CD14-positive monocyte (primary cell): ENCODE measurements at regions not wholly inside any gene's neighbourhood (a gene's known extent, or its start where the extent isn't known, plus 50 kb on each side); places are given as distances from the start of the nearest gene placed in this dataset.

Experiments used
- DNase-seq, 3 donors: peaks; one replicate each; pipeline ENCODE4 v3.0.0-alpha.2; 2011 to 2022
- H2AFZ ChIP-seq: 2 replicates; pipeline ENCODE4 v1.6.0; 2012; ENCODE audit warnings: mild to moderate bottlenecking, low read depth, low read length, inconsistent platforms; ENCODE audit not compliant: insufficient read depth, poor library complexity, severe bottlenecking
- H3K27ac ChIP-seq, 2 donors: 1 replicate in 1 of 2; 2 replicates in 1 of 2; pipeline ENCODE4 v1.5.1; 2012 to 2013; ENCODE audit warnings: low read length in 2 of 2, control low read depth in 1 of 2, inconsistent platforms in 1 of 2, low read depth in 1 of 2, mild to moderate bottlenecking in 1 of 2
- H3K27me3 ChIP-seq, 2 donors: one replicate each; pipeline versions ENCODE4 v1.6.0 to v1.6.1; 2011 to 2013; ENCODE audit warnings: low read length in 2 of 2; ENCODE audit not compliant: control insufficient read depth in 2 of 2, insufficient read depth in 2 of 2
- H3K36me3 ChIP-seq, 2 donors: replicated peaks in 1 of 2; 1 replicate in 1 of 2; 2 replicates in 1 of 2; pipeline versions ENCODE4 v1.5.1 to v1.6.1; 2012 to 2013; ENCODE audit warnings: low read length in 2 of 2, control low read depth in 1 of 2, inconsistent platforms in 1 of 2, mild to moderate bottlenecking in 1 of 2; ENCODE audit not compliant: insufficient read depth in 2 of 2, control insufficient read depth in 1 of 2
- H3K4me1 ChIP-seq, 2 donors: 1 replicate in 1 of 2; 2 replicates in 1 of 2; pipeline versions ENCODE4 v1.5.1 to v1.6.1; 2012 to 2013; ENCODE audit warnings: low read length in 2 of 2, control low read depth in 1 of 2, inconsistent platforms in 1 of 2, mild to moderate bottlenecking in 1 of 2, moderate library complexity in 1 of 2; ENCODE audit not compliant: insufficient read depth in 2 of 2, control insufficient read depth in 1 of 2
- H3K4me2 ChIP-seq: replicated peaks from 2 replicates; pipeline ENCODE3; 2012; ENCODE audit warnings: low read length, moderate library complexity, mild to moderate bottlenecking; ENCODE audit not compliant: poor library complexity, severe bottlenecking; ENCODE audit errors: extremely low read depth
- H3K4me3 ChIP-seq, 3 experiments: fragments of 200-600 bp in 1 of 3; sonication (generic) in 1 of 3; replicated peaks in 1 of 3; 1 replicate in 2 of 3; 2 replicates in 1 of 3; pipeline ENCODE4 v1.5.1; 2011 to 2013; ENCODE audit warnings: low read length in 3 of 3, mild to moderate bottlenecking in 3 of 3, control low read depth in 2 of 3, low read depth in 2 of 3, inconsistent platforms in 1 of 3, moderate library complexity in 1 of 3
- H3K79me2 ChIP-seq: 2 replicates; pipeline ENCODE4 v1.6.0; 2012; ENCODE audit warnings: mild to moderate bottlenecking, control low read depth, inconsistent platforms, low read length, moderate library complexity; ENCODE audit not compliant: insufficient read depth
- H3K9ac ChIP-seq: 2 replicates; pipeline ENCODE4 v1.6.0; 2017; ENCODE audit warnings: low read length, mild to moderate bottlenecking; ENCODE audit not compliant: insufficient read depth, poor library complexity, severe bottlenecking
- H3K9me3 ChIP-seq, 2 donors: replicated peaks in 1 of 2; 1 replicate in 1 of 2; 2 replicates in 1 of 2; pipeline versions ENCODE4 v1.5.1 to v1.6.1; 2012 to 2013; ENCODE audit warnings: low read length in 2 of 2, control low read depth in 1 of 2; ENCODE audit not compliant: control insufficient read depth in 1 of 2, insufficient read depth in 1 of 2
- H4K20me1 ChIP-seq: 2 replicates; pipeline ENCODE4 v1.6.0; 2012; ENCODE audit warnings: mild to moderate bottlenecking, low read length, control low read depth, moderate library complexity; ENCODE audit not compliant: insufficient read depth
- H3K27ac Mint-ChIP-seq, 7 donors: one replicate each; pipeline ENCODE4 v1.8.0; 2020; ENCODE audit warnings: mild to moderate bottlenecking in 7 of 7, mixed read lengths in 7 of 7, moderate library complexity in 6 of 7, inconsistent platforms in 2 of 7
- H3K27me3 Mint-ChIP-seq, 3 donors: one replicate each; pipeline ENCODE4 v1.8.0; 2021 to 2022; ENCODE audit warnings: low read depth in 3 of 3, mild to moderate bottlenecking in 3 of 3, mixed read lengths in 3 of 3, moderate library complexity in 3 of 3, inconsistent platforms in 1 of 3
- H3K36me3 Mint-ChIP-seq, 2 donors: one replicate each; pipeline ENCODE4 v1.8.0; 2020; ENCODE audit warnings: mixed read lengths in 2 of 2, inconsistent platforms in 1 of 2, mild to moderate bottlenecking in 1 of 2
- H3K4me1 Mint-ChIP-seq: one replicate; pipeline ENCODE4 v1.8.0; 2020; ENCODE audit warnings: mild to moderate bottlenecking, mixed read lengths
- H3K4me3 Mint-ChIP-seq, 2 donors: one replicate each; pipeline ENCODE4 v1.8.0; 2020; ENCODE audit warnings: mild to moderate bottlenecking in 2 of 2, mixed read lengths in 2 of 2, moderate library complexity in 1 of 2
- H3K9me3 Mint-ChIP-seq, 7 donors: one replicate each; pipeline ENCODE4 v1.8.0; 2020 to 2022; ENCODE audit warnings: mixed read lengths in 7 of 7, mild to moderate bottlenecking in 6 of 7, moderate library complexity in 6 of 7, inconsistent platforms in 2 of 7
- WGBS: methylation state at CpG from one replicate; pipeline ENCODE4 v1.1.5; 2013; ENCODE audit warnings: missing lambda C conversion rate; ENCODE audit not compliant: insufficient coverage; 5-methylcytosine and 5-hydroxymethylcytosine counted together
- intact Hi-C, 2 donors: fragments of 100-400 bp; cut with micrococcal nuclease; formaldehyde crosslinking; loops; one replicate each; pipeline versions ENCODE4 v1.15.0 to v1.15.1; 2023
- TF ChIP-seq, protein P1 (sequence below): fragments of 200-600 bp; IDR thresholded peaks from one replicate; pipeline ENCODE4 v1.8.0; 2022; ENCODE audit warnings: antibody characterized with exemption, mild to moderate bottlenecking

DNA sequence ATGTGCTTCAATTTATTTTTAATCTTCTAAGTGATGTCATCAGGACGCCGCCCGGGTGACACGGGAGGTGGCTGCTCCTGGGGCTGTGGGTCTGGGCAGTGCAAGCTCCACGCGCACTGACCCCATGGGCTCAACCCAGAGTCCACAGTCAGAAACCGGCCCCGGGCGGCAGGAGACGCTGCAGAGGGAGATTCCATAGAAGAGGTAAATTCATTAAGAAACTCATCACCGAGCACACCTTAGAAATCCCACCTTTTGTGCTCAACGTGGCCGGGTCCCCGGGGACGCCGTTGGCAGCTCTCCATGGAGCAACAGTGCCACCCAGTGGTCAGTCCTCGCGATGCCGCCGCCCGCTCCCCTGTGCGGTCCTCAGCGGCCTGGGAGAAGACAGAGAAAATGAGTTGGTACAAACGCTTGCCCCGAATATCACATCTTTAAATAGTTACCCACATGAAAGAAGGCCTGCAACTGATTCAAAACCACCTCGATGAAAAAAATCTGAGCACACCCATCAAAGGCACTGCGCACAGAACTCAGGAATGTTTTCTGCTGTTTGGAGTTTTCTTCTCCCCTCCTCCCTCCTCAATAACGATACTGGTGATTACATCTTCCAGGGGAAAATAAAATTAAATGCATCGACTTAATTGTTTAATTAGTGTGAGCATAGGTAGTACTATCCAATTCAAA is 92.6 kb downstream of the CMPK2 start:
- Histone ChIP-seq H4K20me1 (no peaks in the 10 kb centered on the region), H3K4me3 (no peak overlapping the region), H3K79me2 (no peaks in the 10 kb centered on the region), H3K27ac (no peak overlapping the region), H3K4me2 (peak overlapping the region; percentile 21), H3K9me3 (no peaks in the 10 kb centered on the region), H3K9ac (no peak overlapping the region), H3K4me1 (peaks cover 0 to 4% of the 10 kb centered on the region in 2 donors), H3K36me3 (no peaks in the 10 kb centered on the region), H2AFZ (no peak overlapping the region), H3K27me3 (peaks cover 5 to 27% of the 10 kb centered on the region in 2 donors)
- DNase-seq, result peak; percentile 23 to 42 (median 39)
- Mint-ChIP-seq H3K4me1 (peaks cover 8% of the 10 kb centered on the region), H3K9me3 (peaks cover 0 to 3% (median 0%) of the 10 kb centered on the region in 7 donors), H3K36me3 (no peaks in the 10 kb centered on the region), H3K27ac (no peak overlapping the region), H3K27me3 (peaks cover 27 to 39% (median 33%) of the 10 kb centered on the region in 3 donors), H3K4me3 (peak overlapping the region in 1 of 2 donors; percentile 76)
- intact Hi-C loops, result no loop called here
- TF ChIP-seq, protein P1, sequence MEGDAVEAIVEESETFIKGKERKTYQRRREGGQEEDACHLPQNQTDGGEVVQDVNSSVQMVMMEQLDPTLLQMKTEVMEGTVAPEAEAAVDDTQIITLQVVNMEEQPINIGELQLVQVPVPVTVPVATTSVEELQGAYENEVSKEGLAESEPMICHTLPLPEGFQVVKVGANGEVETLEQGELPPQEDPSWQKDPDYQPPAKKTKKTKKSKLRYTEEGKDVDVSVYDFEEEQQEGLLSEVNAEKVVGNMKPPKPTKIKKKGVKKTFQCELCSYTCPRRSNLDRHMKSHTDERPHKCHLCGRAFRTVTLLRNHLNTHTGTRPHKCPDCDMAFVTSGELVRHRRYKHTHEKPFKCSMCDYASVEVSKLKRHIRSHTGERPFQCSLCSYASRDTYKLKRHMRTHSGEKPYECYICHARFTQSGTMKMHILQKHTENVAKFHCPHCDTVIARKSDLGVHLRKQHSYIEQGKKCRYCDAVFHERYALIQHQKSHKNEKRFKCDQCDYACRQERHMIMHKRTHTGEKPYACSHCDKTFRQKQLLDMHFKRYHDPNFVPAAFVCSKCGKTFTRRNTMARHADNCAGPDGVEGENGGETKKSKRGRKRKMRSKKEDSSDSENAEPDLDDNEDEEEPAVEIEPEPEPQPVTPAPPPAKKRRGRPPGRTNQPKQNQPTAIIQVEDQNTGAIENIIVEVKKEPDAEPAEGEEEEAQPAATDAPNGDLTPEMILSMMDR, result peak; percentile 98
- WGBS, result 10% methylated on average over 15 of the region's 29 CpGs

DNA sequence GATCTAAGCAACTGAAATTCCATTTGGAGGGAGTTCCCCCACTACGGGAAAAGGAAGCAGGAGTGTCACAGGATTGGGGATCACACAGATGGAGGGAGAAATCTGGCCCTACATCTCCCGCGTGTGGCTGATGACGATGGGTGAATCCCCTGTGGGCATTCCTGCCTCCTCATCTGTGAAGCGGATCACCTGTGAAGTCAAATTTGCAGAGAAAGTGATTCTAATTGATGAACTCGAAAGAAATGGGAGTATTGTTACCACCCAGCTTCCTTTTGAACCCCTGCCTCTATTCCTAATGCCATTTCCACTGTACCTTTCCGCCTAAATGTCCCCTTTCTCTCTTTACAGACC is 92.0 kb downstream of the CMPK2 start:
- H3K27ac ChIP-seq, result no peak overlapping the region
- no peaks in the 10 kb centered on the region for H3K36me3 Mint-ChIP-seq
- H3K4me1 Mint-ChIP-seq, result peaks cover 8% of the 10 kb centered on the region
- TF ChIP-seq, protein P1, result no peak
- H3K4me3 Mint-ChIP-seq, result peak overlapping the region in 1 of 2 donors; percentile 76
- H3K4me2 ChIP-seq, result no peak overlapping the region
- WGBS, result 92% methylated on average over 2 of the region's 7 CpGs
- H3K9ac ChIP-seq, result no peak overlapping the region
- no peaks in the 10 kb centered on the region for H4K20me1 ChIP-seq
- no peaks in the 10 kb centered on the region for H3K79me2 ChIP-seq
- H3K4me1 ChIP-seq, result peaks cover 0 to 4% of the 10 kb centered on the region in 2 donors
- no peak overlapping the region for H2AFZ ChIP-seq
- intact Hi-C loops, result no loop called here
- no peaks in the 10 kb centered on the region for H3K36me3 ChIP-seq
- H3K9me3 Mint-ChIP-seq, result peaks cover 0 to 3% (median 0%) of the 10 kb centered on the region in 7 donors
- peaks cover 27 to 40% (median 31%) of the 10 kb centered on the region in 3 donors for H3K27me3 Mint-ChIP-seq
- H3K9me3 ChIP-seq, result no peaks in the 10 kb centered on the region
- H3K27me3 ChIP-seq, result peaks cover 5 to 27% of the 10 kb centered on the region in 2 donors
- DNase-seq, result no peak
- no peak overlapping the region for H3K27ac Mint-ChIP-seq
- no peak overlapping the region for H3K4me3 ChIP-seq
